Endothelial cell of umbilical vein (primary cell): ENCODE measurements at regions not wholly inside any gene's neighbourhood (a gene's known extent, or its start where the extent isn't known, plus 50 kb on each side); places are given as distances from the start of the nearest gene placed in this dataset.

Experiments used
- BruUV-seq: library from RNA; stranded (reverse); fragments of 400-500 nt; replicated peaks from 2 replicates; lab custom pipeline; 2021; lab: Mats Ljungman, UMichigan
- CTCF ChIA-PET: fragments of 300-600, 350-600 bp; sonication (Branson Sonifier 250); formaldehyde crosslinking; loops from one replicate; lab custom pipeline; 2021; ENCODE audit warnings: antibody characterized with exemption, inconsistent platforms; lab: Charles Lee
- POLR2A ChIA-PET: fragments of 300-600, 350-600 bp; sonication (Branson Sonifier 250); formaldehyde crosslinking; loops from one replicate; lab custom pipeline; 2021; ENCODE audit warnings: antibody characterized with exemption, inconsistent platforms; lab: Charles Lee
- DNase-seq: peaks from one replicate; pipeline ENCODE4 v3.0.0-alpha.2; 2011; ENCODE audit warnings: low read depth, low spot score
- FAIRE-seq: peaks from 2 replicates; lab custom pipeline; 2011; peaks lifted over from hg19 to GRCh38; lab: Jason Lieb, UNC
- H2AFZ ChIP-seq: 2 replicates; pipeline ENCODE4 v1.6.0; 2012; ENCODE audit warnings: low read depth, low read length, control low read depth, inconsistent platforms
- H3K27ac ChIP-seq: 2 replicates; pipeline ENCODE4 v1.5.1; 2011; ENCODE audit warnings: low read depth, mild to moderate bottlenecking, control low read depth, low read length, moderate library complexity; ENCODE audit not compliant: insufficient read depth
- H3K27me3 ChIP-seq, 2 experiments: 2 replicates each; pipeline versions ENCODE4 v1.6.0 to v1.6.1; 2011; ENCODE audit warnings: low read length in 2 of 2, mixed read lengths in 1 of 2; ENCODE audit not compliant: control insufficient read depth in 2 of 2, insufficient read depth in 2 of 2
- H3K36me3 ChIP-seq, 2 experiments: 2 replicates in 1 of 2; 3 replicates in 1 of 2; pipeline ENCODE4 v1.5.1; 2011; ENCODE audit warnings: low read length in 2 of 2, mild to moderate bottlenecking in 1 of 2, moderate library complexity in 1 of 2; ENCODE audit not compliant: control insufficient read depth in 2 of 2, insufficient read depth in 2 of 2; ENCODE audit errors: extremely low read depth in 1 of 2
- H3K4me1 ChIP-seq: 3 replicates; pipeline ENCODE4 v1.5.1; 2011; ENCODE audit warnings: mild to moderate bottlenecking, low read length; ENCODE audit not compliant: control insufficient read depth, insufficient read depth; ENCODE audit errors: extremely low read depth
- H3K4me2 ChIP-seq: 2 replicates; pipeline ENCODE4 v1.6.1; 2011; ENCODE audit warnings: low read length, control low read depth, mixed read lengths; ENCODE audit not compliant: insufficient read depth
- H3K4me3 ChIP-seq, 3 experiments: fragments of 200-600 bp in 1 of 3; sonication (generic), shearing (Covaris generic) in 1 of 3; replicated peaks in 1 of 3; 2 replicates each; pipeline ENCODE4 v1.5.1; 2011 to 2016; ENCODE audit warnings: control low read depth in 3 of 3, low read length in 3 of 3, mild to moderate bottlenecking in 2 of 3, inconsistent platforms in 1 of 3, low read depth in 1 of 3, moderate library complexity in 1 of 3; ENCODE audit not compliant: insufficient read depth in 1 of 3
- H3K79me2 ChIP-seq: 2 replicates; pipeline ENCODE4 v1.6.0; 2012; ENCODE audit warnings: low read length, inconsistent platforms; ENCODE audit not compliant: control insufficient read depth, insufficient read depth
- H3K9ac ChIP-seq: replicated peaks from 2 replicates; pipeline ENCODE3; 2011; ENCODE audit warnings: low read length, control low read depth; ENCODE audit not compliant: insufficient read depth; ENCODE audit errors: extremely low read depth
- H3K9me1 ChIP-seq: replicated peaks from 3 replicates; pipeline ENCODE4 v1.6.0; 2011; ENCODE audit warnings: mild to moderate bottlenecking, low read length; ENCODE audit not compliant: control insufficient read depth, insufficient read depth; ENCODE audit errors: extremely low read depth
- H3K9me3 ChIP-seq: replicated peaks from 2 replicates; pipeline ENCODE4 v1.5.1; 2012; ENCODE audit warnings: low read length, inconsistent platforms; ENCODE audit not compliant: control insufficient read depth, insufficient read depth
- H4K20me1 ChIP-seq: replicated peaks from 2 replicates; pipeline ENCODE3; 2011; ENCODE audit warnings: mild to moderate bottlenecking, low read length; ENCODE audit not compliant: control insufficient read depth, insufficient read depth; ENCODE audit errors: extremely low read depth
- EZH2 ChIP-seq: IDR thresholded peaks from 2 replicates; pipeline ENCODE4 v1.6.1; 2012; ENCODE audit warnings: borderline replicate concordance, low read depth, mild to moderate bottlenecking, moderate library complexity, low read length, inconsistent platforms; ENCODE audit not compliant: severe bottlenecking
- FOS ChIP-seq: IDR thresholded peaks from 2 replicates; pipeline ENCODE4 v1.6.1; 2011; ENCODE audit warnings: mild to moderate bottlenecking, low read length, moderate library complexity, borderline replicate concordance; ENCODE audit not compliant: insufficient read depth
- GATA2 ChIP-seq: IDR thresholded peaks from 2 replicates; pipeline ENCODE4 v1.7.0; 2011; ENCODE audit warnings: low read depth, mild to moderate bottlenecking, moderate library complexity, mixed read lengths, low read length; ENCODE audit not compliant: insufficient read length, insufficient read depth
- JUN ChIP-seq: IDR thresholded peaks from 2 replicates; pipeline ENCODE4 v1.6.1; 2011; ENCODE audit warnings: borderline replicate concordance, low read depth; ENCODE audit not compliant: insufficient read length, insufficient read depth
- MYC ChIP-seq: IDR thresholded peaks from one replicate; pipeline ENCODE4 v1.6.1; 2011; ENCODE audit warnings: mild to moderate bottlenecking, low read depth, low read length
- POLR2A ChIP-seq: IDR thresholded peaks from 2 replicates; pipeline ENCODE4 v1.6.1; 2012; ENCODE audit warnings: low read depth, mild to moderate bottlenecking, control low read depth, low read length
- POLR2AphosphoS5 ChIP-seq: IDR thresholded peaks from 2 replicates; pipeline ENCODE4 v1.6.1; 2012; ENCODE audit warnings: low read depth, mild to moderate bottlenecking, control low read depth, low read length, moderate library complexity; ENCODE audit not compliant: insufficient read depth
- dilution Hi-C: fragments of 300-500 bp; cut with MboI; formaldehyde crosslinking; loops from one replicate; pipeline ENCODE4 v1.15.0; 2019; ENCODE audit warnings: low sequenced_read_pairs; ENCODE audit not compliant: extremely low pct_ligation_motif_present
- intact Hi-C: fragments of 100-400 bp; cut with micrococcal nuclease; formaldehyde crosslinking; loops from one replicate; pipeline ENCODE4 v1.10.0; 2022
- TF ChIP-seq, protein P1 (sequence below), 2 donors: IDR thresholded peaks; 1 replicate in 1 of 2; 2 replicates in 1 of 2; pipeline ENCODE4 v1.5.1; 2011; ENCODE audit warnings: low read length in 2 of 2, mild to moderate bottlenecking in 2 of 2, moderate library complexity in 2 of 2, control low read depth in 1 of 2, inconsistent platforms in 1 of 2, low read depth in 1 of 2; ENCODE audit not compliant: insufficient read depth in 1 of 2; ENCODE audit errors: extremely low read depth in 1 of 2
- TF ChIP-seq, protein P2 (sequence below): IDR thresholded peaks from 2 replicates; pipeline ENCODE4 v1.6.1; 2011; ENCODE audit not compliant: insufficient read depth, insufficient read length

DNA sequence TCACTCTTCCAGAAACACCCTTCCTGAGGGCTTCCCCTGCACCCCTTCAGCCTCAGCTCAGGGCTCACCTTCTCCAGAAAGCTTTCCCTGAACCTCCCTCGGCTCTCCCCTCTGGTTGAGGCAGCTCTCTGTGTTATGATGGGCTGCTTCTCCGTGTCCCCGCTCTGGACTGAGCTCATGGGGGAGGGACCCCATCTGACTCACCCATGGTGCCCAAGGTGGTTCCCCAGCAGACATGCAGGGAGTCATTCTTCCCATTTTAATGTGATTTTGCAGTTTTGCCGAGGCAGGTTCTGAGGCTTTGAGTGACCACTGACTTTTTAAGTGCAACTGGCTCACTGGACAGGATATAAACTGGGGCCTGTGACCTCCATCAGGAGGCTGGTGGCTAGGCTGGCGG, 495.1 kb downstream of the TBC1D22A start:
- H3K9ac ChIP-seq = no peak overlapping the region
- ChIA-PET CTCF (interaction anchor here (0.6 kb wide), 1 partner anchor 322 kb away, joined by 3 read pairs; no protein-coding TSS in a partner anchor), POLR2A (no interaction called here)
- dilution Hi-C loops = no loop called here
- TF ChIP-seq GATA2 (no peak), EZH2 (no peak), POLR2A (no peak), JUN (no peak), FOS (no peak), MYC (no peak), POLR2AphosphoS5 (no peak)
- TF ChIP-seq, protein P1, sequence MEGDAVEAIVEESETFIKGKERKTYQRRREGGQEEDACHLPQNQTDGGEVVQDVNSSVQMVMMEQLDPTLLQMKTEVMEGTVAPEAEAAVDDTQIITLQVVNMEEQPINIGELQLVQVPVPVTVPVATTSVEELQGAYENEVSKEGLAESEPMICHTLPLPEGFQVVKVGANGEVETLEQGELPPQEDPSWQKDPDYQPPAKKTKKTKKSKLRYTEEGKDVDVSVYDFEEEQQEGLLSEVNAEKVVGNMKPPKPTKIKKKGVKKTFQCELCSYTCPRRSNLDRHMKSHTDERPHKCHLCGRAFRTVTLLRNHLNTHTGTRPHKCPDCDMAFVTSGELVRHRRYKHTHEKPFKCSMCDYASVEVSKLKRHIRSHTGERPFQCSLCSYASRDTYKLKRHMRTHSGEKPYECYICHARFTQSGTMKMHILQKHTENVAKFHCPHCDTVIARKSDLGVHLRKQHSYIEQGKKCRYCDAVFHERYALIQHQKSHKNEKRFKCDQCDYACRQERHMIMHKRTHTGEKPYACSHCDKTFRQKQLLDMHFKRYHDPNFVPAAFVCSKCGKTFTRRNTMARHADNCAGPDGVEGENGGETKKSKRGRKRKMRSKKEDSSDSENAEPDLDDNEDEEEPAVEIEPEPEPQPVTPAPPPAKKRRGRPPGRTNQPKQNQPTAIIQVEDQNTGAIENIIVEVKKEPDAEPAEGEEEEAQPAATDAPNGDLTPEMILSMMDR (IDR thresholded peaks at IDR 0.05; ENCODE audit: extremely low read depth in 1 of 2, insufficient read depth in 1 of 2, low read depth in 1 of 2, low read length in 2 of 2) = no peak
- TF ChIP-seq, protein P2, sequence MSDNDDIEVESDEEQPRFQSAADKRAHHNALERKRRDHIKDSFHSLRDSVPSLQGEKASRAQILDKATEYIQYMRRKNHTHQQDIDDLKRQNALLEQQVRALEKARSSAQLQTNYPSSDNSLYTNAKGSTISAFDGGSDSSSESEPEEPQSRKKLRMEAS = no peak
- FAIRE-seq (no peak), DNase-seq (no peak)
- H3K4me1 ChIP-seq = no peaks in the 10 kb centered on the region
- H2AFZ ChIP-seq = no peak overlapping the region
- H3K27me3 ChIP-seq = no peaks in the 10 kb centered on the region
- intact Hi-C loops = no loop called here
- H3K9me1 ChIP-seq = no peaks in the 10 kb centered on the region
- no TSS peak for BruUV-seq
- H3K79me2 ChIP-seq = no peaks in the 10 kb centered on the region
- H3K27ac ChIP-seq = no peak overlapping the region
- no peaks in the 10 kb centered on the region for H4K20me1 ChIP-seq
- H3K9me3 ChIP-seq = no peaks in the 10 kb centered on the region
- H3K4me2 ChIP-seq = no peak overlapping the region
- H3K4me3 ChIP-seq = no peak overlapping the region
- no peaks in the 10 kb centered on the region for H3K36me3 ChIP-seq
